ENCODE measurements at regions not wholly inside any gene's neighbourhood (a gene's known extent, or its start where the extent isn't known, plus 50 kb on each side); places are given as distances from the start of the nearest gene placed in this dataset.

GRCh38 chr3:110711130-110711832 is 360.3 kb upstream of the NECTIN3 start:
- H4K20me1 ChIP-seq (ENCODE audit: insufficient read depth, poor library complexity, severe bottlenecking) = no peaks in the 10 kb centered on the region
- no peak for TF ChIP-seq EZH2 (IDR thresholded peaks at IDR 0.05; ENCODE audit: borderline replicate concordance)
- no peak for TF ChIP-seq CTCF (IDR thresholded peaks at IDR 0.05; ENCODE audit: poor library complexity)
- no peak for TF ChIP-seq EZH2phosphoT487 (IDR thresholded peaks at IDR 0.05; ENCODE audit: low read depth, severe bottlenecking, unreplicated experiment)
- no peak overlapping the region for H2AFZ ChIP-seq
- H3K4me3 ChIP-seq = no peak overlapping the region
- no peaks in the 10 kb centered on the region for H3K36me3 ChIP-seq (replicated peaks; ENCODE audit: insufficient read depth, low read depth)
- H3K79me2 ChIP-seq = no peaks in the 10 kb centered on the region
- no peaks in the 10 kb centered on the region for H3K9me2 ChIP-seq (replicated peaks; ENCODE audit: insufficient read depth)
- no peak for DNase-seq (ENCODE audit: low spot score)
- H3K4me2 ChIP-seq = no peak overlapping the region
- no peaks in the 10 kb centered on the region for H3K9me3 ChIP-seq (ENCODE audit: low read depth)
- H3K27ac ChIP-seq = no peak overlapping the region
- no peaks in the 10 kb centered on the region for H3K27me3 ChIP-seq
- 86% methylated on average over 1 of the region's 1 CpG for WGBS (ENCODE audit: low lambda C conversion rate, missing lambda C conversion rate)
- H3K4me1 ChIP-seq (ENCODE audit: insufficient read depth) = no peaks in the 10 kb centered on the region

DNA sequence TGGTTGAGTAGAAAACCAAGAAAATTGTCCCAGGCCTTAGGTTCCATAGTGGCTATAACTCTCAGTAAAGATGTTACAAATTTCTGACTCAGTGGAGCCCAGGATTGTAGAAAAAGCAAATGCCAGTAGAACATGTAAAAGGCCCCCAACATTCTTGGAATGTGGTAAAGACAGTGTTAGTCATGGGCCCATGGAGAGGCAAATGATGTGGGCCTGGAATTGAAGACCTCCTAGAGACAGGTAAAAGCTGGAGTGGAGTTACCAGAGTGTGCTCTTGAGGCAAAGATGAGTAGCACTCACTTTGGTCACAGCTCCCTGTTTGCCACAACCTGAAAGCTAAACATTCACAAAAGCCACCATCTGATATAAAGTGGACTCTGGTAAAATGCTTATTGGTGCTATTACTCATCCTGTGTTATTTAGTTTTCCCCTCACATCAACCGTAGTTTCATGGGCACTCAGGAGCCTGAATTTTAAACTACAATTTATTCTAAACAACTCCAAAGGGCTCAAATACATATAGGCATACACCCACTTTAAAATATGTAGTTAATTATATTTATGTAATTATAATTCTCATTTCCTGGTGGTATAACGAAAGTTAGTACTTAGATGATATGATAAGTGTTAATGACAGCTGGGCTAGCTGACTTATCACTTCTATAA is 359.6 kb upstream of the NECTIN3 start:
- Histone ChIP-seq H3K4me1 (ENCODE audit: insufficient read depth) (no peaks in the 10 kb centered on the region), H3K4me3 (no peak overlapping the region), H3K27me3 (no peaks in the 10 kb centered on the region), H3K4me2 (no peak overlapping the region), H2AFZ (no peak overlapping the region), H3K27ac (no peak overlapping the region), H3K9me2 (replicated peaks; ENCODE audit: insufficient read depth) (no peaks in the 10 kb centered on the region), H4K20me1 (ENCODE audit: insufficient read depth, poor library complexity, severe bottlenecking) (no peaks in the 10 kb centered on the region), H3K9me3 (ENCODE audit: low read depth) (no peaks in the 10 kb centered on the region), H3K79me2 (no peaks in the 10 kb centered on the region), H3K36me3 (replicated peaks; ENCODE audit: insufficient read depth, low read depth) (no peaks in the 10 kb centered on the region)
- WGBS (ENCODE audit: low lambda C conversion rate, missing lambda C conversion rate) = 48% methylated on average over 2 of the region's 2 CpGs
- no peak for DNase-seq (ENCODE audit: low spot score)
- TF ChIP-seq CTCF (IDR thresholded peaks at IDR 0.05; ENCODE audit: poor library complexity) (no peak), EZH2 (IDR thresholded peaks at IDR 0.05; ENCODE audit: borderline replicate concordance) (no peak), EZH2phosphoT487 (IDR thresholded peaks at IDR 0.05; ENCODE audit: low read depth, severe bottlenecking, unreplicated experiment) (no peak)

- Histone ChIP-seq H3K79me2 (no peaks in the 10 kb centered on the region), H3K9me3 (ENCODE audit: low read depth) (no peaks in the 10 kb centered on the region), H2AFZ (no peak overlapping the region), H4K20me1 (ENCODE audit: insufficient read depth, poor library complexity, severe bottlenecking) (no peaks in the 10 kb centered on the region), H3K27ac (peak overlapping the region; percentile 25), H3K27me3 (no peaks in the 10 kb centered on the region), H3K9me2 (replicated peaks; ENCODE audit: insufficient read depth) (no peaks in the 10 kb centered on the region), H3K36me3 (replicated peaks; ENCODE audit: insufficient read depth, low read depth) (no peaks in the 10 kb centered on the region), H3K4me1 (ENCODE audit: insufficient read depth) (peaks cover 5% of the 10 kb centered on the region), H3K4me2 (peak overlapping the region; percentile 2), H3K4me3 (no peak overlapping the region)
- DNase-seq (ENCODE audit: low spot score) = no peak
- WGBS (ENCODE audit: low lambda C conversion rate, missing lambda C conversion rate) = 39% methylated on average over 2 of the region's 2 CpGs
- TF ChIP-seq EZH2phosphoT487 (IDR thresholded peaks at IDR 0.05; ENCODE audit: low read depth, severe bottlenecking, unreplicated experiment) = no peak
- TF ChIP-seq CTCF (IDR thresholded peaks at IDR 0.05; ENCODE audit: poor library complexity) = no peak
These were observed 344.6 kb upstream of the NECTIN3 start for GRCh38 chr3:110727056-110727455.
